HG03457 (cell line): ENCODE measurements at regions not wholly inside any gene's neighbourhood (a gene's known extent, or its start where the extent isn't known, plus 50 kb on each side); places are given as distances from the start of the nearest gene placed in this dataset.

Experiments
- ATAC-seq: cut with Tn5 transposase; IDR thresholded peaks from one replicate; pipeline ENCODE4 v1.9.1; 2021; ENCODE audit warnings: moderate number of reproducible peaks; ENCODE audit not compliant: unreplicated experiment

- no peak for ATAC-seq
These were observed 386.0 kb upstream of the ARID1B start for GRCh38 chr6:156391061-156391672.

- ATAC-seq: no peak
These were observed 386.6 kb upstream of the ARID1B start for GRCh38 chr6:156390621-156391020.

GRCh38 chr6:156389296-156389695 is 387.9 kb upstream of the ARID1B start:
- no peak for ATAC-seq

- ATAC-seq: no peak
These were observed 389.7 kb upstream of the ARID1B start for GRCh38 chr6:156387472-156387871.

- no peak for ATAC-seq
These were observed 394.1 kb upstream of the ARID1B start for GRCh38 chr6:156383059-156383458.

- ATAC-seq: no peak
These were observed 397.5 kb upstream of the ARID1B start for GRCh38 chr6:156379392-156380289.

GRCh38 chr6:156378853-156379252 is 398.3 kb upstream of the ARID1B start:
- ATAC-seq: no peak

- no peak for ATAC-seq
These were observed 401.1 kb upstream of the ARID1B start for GRCh38 chr6:156376091-156376490.

GRCh38 chr6:156359912-156360311 is 417.3 kb upstream of the ARID1B start:
- no peak for ATAC-seq

GRCh38 chr6:156352861-156353260 is 424.3 kb upstream of the ARID1B start:
- ATAC-seq: no peak

- ATAC-seq: no peak
These were observed 425.7 kb upstream of the ARID1B start for GRCh38 chr6:156351346-156351966.

- no peak for ATAC-seq
These were observed 426.8 kb upstream of the ARID1B start for GRCh38 chr6:156350337-156350736.

- no peak for ATAC-seq
These were observed 428.3 kb upstream of the ARID1B start for GRCh38 chr6:156348849-156349248.

- ATAC-seq: no peak
These were observed 428.8 kb upstream of the ARID1B start for GRCh38 chr6:156348424-156348823.

- ATAC-seq: no peak
These were observed 429.5 kb upstream of the ARID1B start for GRCh38 chr6:156347656-156348055.

GRCh38 chr6:156347246-156347645 is 429.9 kb upstream of the ARID1B start:
- no peak for ATAC-seq

- no peak for ATAC-seq
These were observed 431.5 kb upstream of the ARID1B start for GRCh38 chr6:156345700-156346099.

GRCh38 chr6:156344491-156344890 is 432.7 kb upstream of the ARID1B start:
- ATAC-seq: no peak

- no peak for ATAC-seq
These were observed 439.4 kb upstream of the ARID1B start for GRCh38 chr6:156337801-156338200.

GRCh38 chr6:156336733-156337132 is 440.4 kb upstream of the ARID1B start:
- no peak for ATAC-seq

- ATAC-seq: no peak
These were observed 441.1 kb upstream of the ARID1B start for GRCh38 chr6:156336089-156336488.

GRCh38 chr6:156334966-156335365 is 442.2 kb upstream of the ARID1B start:
- ATAC-seq: no peak
